Stimulated activated CD8-positive, alpha-beta memory T cell treated with anti-CD3 and anti-CD28 coated beads, Interleukin-12 subunit alpha, Interleukin-12 subunit beta, amount 100 ng/mL, for 24 hours (primary cell): ENCODE measurements at regions not wholly inside any gene's neighbourhood (a gene's known extent, or its start where the extent isn't known, plus 50 kb on each side); places are given as distances from the start of the nearest gene placed in this dataset.
"Not testable (repeated sequence)": the region's sequence is repeated elsewhere in the genome, so short reads cannot be mapped to it uniquely, and the experiment has no call there.

ENCODE experiments used
- DNase-seq: peaks from one replicate; pipeline ENCODE4 v3.0.0-alpha.2; 2020; ENCODE audit errors: extremely low read depth

GRCh38 chr20:4435671-4436455 lies 186.8 kb upstream of the ADRA1D start:
- DNase-seq, result no peak

- DNase-seq, result no peak
Measured at GRCh38 chr20:4435225-4435624, 186.1 kb upstream of the ADRA1D start.

GRCh38 chr20:4434681-4435080 lies 185.6 kb upstream of the ADRA1D start:
- DNase-seq, result no peak

GRCh38 chr20:4431446-4431845 lies 182.4 kb upstream of the ADRA1D start:
- DNase-seq, result no peak

GRCh38 chr20:4430826-4431225 lies 181.7 kb upstream of the ADRA1D start:
- DNase-seq, result not testable (repeated sequence)

- no peak for DNase-seq
Measured at GRCh38 chr20:4427940-4428586, 179.0 kb upstream of the ADRA1D start.

- DNase-seq, result no peak
Measured at GRCh38 chr20:4418141-4418540, 169.1 kb upstream of the ADRA1D start.

GRCh38 chr20:4415281-4415680 lies 166.2 kb upstream of the ADRA1D start:
- DNase-seq, result no peak

- DNase-seq, result no peak
Measured at GRCh38 chr20:4413314-4414049, 164.4 kb upstream of the ADRA1D start.

GRCh38 chr20:4412216-4412615 lies 163.1 kb upstream of the ADRA1D start:
- no peak for DNase-seq

- no peak for DNase-seq
Measured at GRCh38 chr20:4411744-4412143, 162.7 kb upstream of the ADRA1D start.

- no peak for DNase-seq
Measured at GRCh38 chr20:4406627-4407026, 157.5 kb upstream of the ADRA1D start.

- DNase-seq, result no peak
Measured at GRCh38 chr20:4401601-4402000, 152.5 kb upstream of the ADRA1D start.

GRCh38 chr20:4384961-4385360 lies 135.9 kb upstream of the ADRA1D start:
- no peak for DNase-seq

- DNase-seq, result no peak
Measured at GRCh38 chr20:4383961-4384360, 134.9 kb upstream of the ADRA1D start.

GRCh38 chr20:4375881-4376280 lies 126.8 kb upstream of the ADRA1D start:
- DNase-seq, result no peak

- DNase-seq, result no peak
Measured at GRCh38 chr20:4373454-4373853, 124.4 kb upstream of the ADRA1D start.

GRCh38 chr20:4371623-4372251 lies 122.7 kb upstream of the ADRA1D start:
- no peak for DNase-seq

- no peak for DNase-seq
Measured at GRCh38 chr20:4370851-4371250, 121.8 kb upstream of the ADRA1D start.

- DNase-seq, result no peak
Measured at GRCh38 chr20:4369798-4370124, 120.7 kb upstream of the ADRA1D start.

- DNase-seq, result no peak
Measured at GRCh38 chr20:4369119-4369797, 120.2 kb upstream of the ADRA1D start.

- no peak for DNase-seq
Measured at GRCh38 chr20:4366076-4366475, 117.0 kb upstream of the ADRA1D start.
